Fibroblast of lung (primary cell): ENCODE measurements at regions not wholly inside any gene's neighbourhood (a gene's known extent, or its start where the extent isn't known, plus 50 kb on each side); places are given as distances from the start of the nearest gene placed in this dataset.

Source experiments
- CTCF ChIP-seq, 2 donors: IDR thresholded peaks in 1 of 2; conservative IDR thresholded peaks in 1 of 2; 1 replicate in 1 of 2; 2 replicates in 1 of 2; pipeline ENCODE4 v1.5.1; 2011 to 2012; ENCODE audit warnings: low read length in 2 of 2, control low read depth in 1 of 2, inconsistent platforms in 1 of 2, low read depth in 1 of 2, mild to moderate bottlenecking in 1 of 2
- EZH2 ChIP-seq: IDR thresholded peaks from 2 replicates; pipeline ENCODE4 v1.5.1; 2012; ENCODE audit warnings: low read length, control low read depth, mild to moderate bottlenecking; ENCODE audit errors: missing control alignments

GRCh38 chr10:112091703-112092102, 91.9 kb downstream of the GPAM start:
- TF ChIP-seq CTCF (conservative IDR thresholded peaks at IDR 0.05 in 1 of 2, IDR thresholded peaks at IDR 0.05 in 1 of 2; ENCODE audit: low read depth in 1 of 2, low read length in 2 of 2): no peak
- TF ChIP-seq EZH2: no peak
